Stomach (tissue), 4 donors: ENCODE measurements at regions not wholly inside any gene's neighbourhood (a gene's known extent, or its start where the extent isn't known, plus 50 kb on each side); places are given as distances from the start of the nearest gene placed in this dataset.

Experiments used
- EP300 ChIP-seq: sonication (generic); formaldehyde crosslinking; IDR thresholded peaks from one replicate; pipeline ENCODE4 v1.6.1; 2017; ENCODE audit warnings: antibody characterized with exemption
- POLR2A ChIP-seq, 4 donors: fragments of 450-650 bp; IDR thresholded peaks; one replicate each; pipeline ENCODE4 v1.6.1; 2016; ENCODE audit warnings: antibody characterized with exemption in 4 of 4, control low read depth in 2 of 4, mild to moderate bottlenecking in 1 of 4, moderate library complexity in 1 of 4
- POLR2AphosphoS5 ChIP-seq, 3 donors: sonication (generic); formaldehyde crosslinking; IDR thresholded peaks; one replicate each; pipeline ENCODE4 v1.6.1; 2016; ENCODE audit warnings: antibody characterized with exemption in 3 of 3
- TF ChIP-seq, protein P1 (sequence below), 7 experiments: fragments of 450-650 bp in 4 of 7; fragments of 200-600 bp in 3 of 7; sonication (generic) in 3 of 7; IDR thresholded peaks; one replicate each; pipeline ENCODE4 v1.5.1; 2016 to 2019; ENCODE audit warnings: antibody characterized with exemption in 7 of 7, control low read depth in 2 of 7, mild to moderate bottlenecking in 1 of 7

GRCh38 chr22:25407226-25407858, 157.1 kb upstream of the GRK3 start:
- TF ChIP-seq, protein P1, sequence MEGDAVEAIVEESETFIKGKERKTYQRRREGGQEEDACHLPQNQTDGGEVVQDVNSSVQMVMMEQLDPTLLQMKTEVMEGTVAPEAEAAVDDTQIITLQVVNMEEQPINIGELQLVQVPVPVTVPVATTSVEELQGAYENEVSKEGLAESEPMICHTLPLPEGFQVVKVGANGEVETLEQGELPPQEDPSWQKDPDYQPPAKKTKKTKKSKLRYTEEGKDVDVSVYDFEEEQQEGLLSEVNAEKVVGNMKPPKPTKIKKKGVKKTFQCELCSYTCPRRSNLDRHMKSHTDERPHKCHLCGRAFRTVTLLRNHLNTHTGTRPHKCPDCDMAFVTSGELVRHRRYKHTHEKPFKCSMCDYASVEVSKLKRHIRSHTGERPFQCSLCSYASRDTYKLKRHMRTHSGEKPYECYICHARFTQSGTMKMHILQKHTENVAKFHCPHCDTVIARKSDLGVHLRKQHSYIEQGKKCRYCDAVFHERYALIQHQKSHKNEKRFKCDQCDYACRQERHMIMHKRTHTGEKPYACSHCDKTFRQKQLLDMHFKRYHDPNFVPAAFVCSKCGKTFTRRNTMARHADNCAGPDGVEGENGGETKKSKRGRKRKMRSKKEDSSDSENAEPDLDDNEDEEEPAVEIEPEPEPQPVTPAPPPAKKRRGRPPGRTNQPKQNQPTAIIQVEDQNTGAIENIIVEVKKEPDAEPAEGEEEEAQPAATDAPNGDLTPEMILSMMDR (IDR thresholded peaks at IDR 0.05): no peak
- no peak for TF ChIP-seq EP300
- no peak for TF ChIP-seq POLR2A (IDR thresholded peaks at IDR 0.05)
- no peak for TF ChIP-seq POLR2AphosphoS5 (IDR thresholded peaks at IDR 0.05)
